AG09309 (cell line): ENCODE measurements at regions not wholly inside any gene's neighbourhood (a gene's known extent, or its start where the extent isn't known, plus 50 kb on each side); places are given as distances from the start of the nearest gene placed in this dataset.

ENCODE experiments used
- DNase-seq: peaks from one replicate; pipeline ENCODE4 v3.0.0-alpha.2; 2010; ENCODE audit warnings: low read depth
- H3K4me3 ChIP-seq: 2 replicates; pipeline ENCODE4 v1.5.1; 2011; ENCODE audit warnings: mild to moderate bottlenecking, low read depth, low read length, moderate library complexity; ENCODE audit not compliant: control insufficient read depth
- TF ChIP-seq, protein P1 (sequence below): IDR thresholded peaks from 2 replicates; pipeline ENCODE4 v1.5.1; 2011; ENCODE audit warnings: mild to moderate bottlenecking, low read depth, low read length, inconsistent platforms; ENCODE audit not compliant: insufficient read depth, control insufficient read depth; ENCODE audit errors: missing control alignments

DNA sequence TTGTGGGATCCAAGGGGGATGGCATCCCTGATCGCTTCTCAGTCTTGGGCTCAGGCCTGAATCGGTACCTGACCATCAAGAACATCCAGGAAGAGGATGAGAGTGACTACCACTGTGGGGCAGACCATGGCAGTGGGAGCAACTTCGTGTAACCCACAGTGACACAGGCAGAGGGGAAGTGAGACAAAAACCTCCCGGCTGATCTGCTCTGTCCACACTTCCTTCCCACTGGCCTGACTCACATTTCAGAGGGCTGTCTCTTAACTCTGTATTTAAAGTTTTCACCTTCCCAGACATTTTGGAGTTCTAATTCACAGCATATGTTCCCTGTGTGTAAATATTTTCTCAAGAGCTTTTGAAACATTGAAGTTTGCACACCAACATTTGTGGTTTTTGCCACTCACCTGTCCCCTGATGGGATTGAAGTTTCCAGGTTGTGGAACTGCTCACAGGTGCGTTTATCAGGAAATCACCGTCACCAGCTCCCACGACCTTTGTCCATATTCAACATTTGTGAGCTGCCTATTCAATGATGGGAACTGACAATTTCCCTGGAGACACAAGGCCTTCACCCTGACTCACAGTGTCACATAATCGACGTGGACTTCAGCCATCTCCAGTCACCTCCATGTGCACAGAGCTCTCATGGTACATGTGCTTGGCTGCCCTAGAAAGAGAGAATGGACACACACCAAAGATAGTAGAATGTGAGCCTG lies 99.2 kb downstream of the VPREB1 start:
- no peak for DNase-seq
- H3K4me3 ChIP-seq, result no peak overlapping the region
- TF ChIP-seq, protein P1, sequence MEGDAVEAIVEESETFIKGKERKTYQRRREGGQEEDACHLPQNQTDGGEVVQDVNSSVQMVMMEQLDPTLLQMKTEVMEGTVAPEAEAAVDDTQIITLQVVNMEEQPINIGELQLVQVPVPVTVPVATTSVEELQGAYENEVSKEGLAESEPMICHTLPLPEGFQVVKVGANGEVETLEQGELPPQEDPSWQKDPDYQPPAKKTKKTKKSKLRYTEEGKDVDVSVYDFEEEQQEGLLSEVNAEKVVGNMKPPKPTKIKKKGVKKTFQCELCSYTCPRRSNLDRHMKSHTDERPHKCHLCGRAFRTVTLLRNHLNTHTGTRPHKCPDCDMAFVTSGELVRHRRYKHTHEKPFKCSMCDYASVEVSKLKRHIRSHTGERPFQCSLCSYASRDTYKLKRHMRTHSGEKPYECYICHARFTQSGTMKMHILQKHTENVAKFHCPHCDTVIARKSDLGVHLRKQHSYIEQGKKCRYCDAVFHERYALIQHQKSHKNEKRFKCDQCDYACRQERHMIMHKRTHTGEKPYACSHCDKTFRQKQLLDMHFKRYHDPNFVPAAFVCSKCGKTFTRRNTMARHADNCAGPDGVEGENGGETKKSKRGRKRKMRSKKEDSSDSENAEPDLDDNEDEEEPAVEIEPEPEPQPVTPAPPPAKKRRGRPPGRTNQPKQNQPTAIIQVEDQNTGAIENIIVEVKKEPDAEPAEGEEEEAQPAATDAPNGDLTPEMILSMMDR, result no peak

DNA sequence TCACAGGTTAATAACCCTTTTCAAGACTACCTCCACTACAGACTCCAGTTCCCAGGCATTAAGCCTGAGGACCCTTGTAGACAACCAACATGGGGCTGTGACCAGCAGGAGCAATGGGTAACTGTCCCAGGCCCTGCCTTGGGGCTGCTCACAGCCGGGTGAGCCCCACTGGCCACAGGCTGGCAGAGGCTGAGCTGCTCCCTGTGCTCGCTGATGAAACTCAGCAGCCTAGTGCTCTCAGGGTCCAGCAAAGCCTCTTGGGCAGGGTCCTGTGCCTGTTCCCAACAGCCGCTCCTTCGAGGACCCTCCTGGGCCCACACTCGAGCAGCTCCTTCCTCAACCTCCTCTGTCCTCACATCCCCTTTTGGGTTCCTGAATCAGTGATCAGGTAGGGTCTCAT lies 99.8 kb downstream of the VPREB1 start:
- TF ChIP-seq, protein P1, result no peak
- H3K4me3 ChIP-seq, result no peak overlapping the region
- DNase-seq, result no peak

DNA sequence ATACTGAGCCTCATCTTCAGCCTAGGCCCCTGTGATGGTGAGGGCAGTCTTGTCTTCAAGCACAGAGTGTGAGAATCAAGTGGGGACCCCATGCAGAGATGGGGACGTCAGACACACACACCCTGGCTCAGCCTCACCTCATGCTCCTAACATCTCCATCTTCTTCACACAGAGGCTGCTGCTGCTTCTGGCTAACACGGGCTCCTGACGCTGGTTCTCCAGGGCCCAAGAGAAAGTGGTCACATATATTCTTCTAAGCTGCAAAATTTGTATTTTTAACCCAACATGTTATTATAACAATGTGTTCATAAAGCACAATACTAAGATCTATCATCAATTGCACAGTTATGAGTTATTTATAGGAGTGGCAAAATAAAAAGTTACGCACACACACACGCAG lies 101.2 kb downstream of the VPREB1 start:
- TF ChIP-seq, protein P1, result no peak
- H3K4me3 ChIP-seq, result no peak overlapping the region
- DNase-seq, result no peak

DNA sequence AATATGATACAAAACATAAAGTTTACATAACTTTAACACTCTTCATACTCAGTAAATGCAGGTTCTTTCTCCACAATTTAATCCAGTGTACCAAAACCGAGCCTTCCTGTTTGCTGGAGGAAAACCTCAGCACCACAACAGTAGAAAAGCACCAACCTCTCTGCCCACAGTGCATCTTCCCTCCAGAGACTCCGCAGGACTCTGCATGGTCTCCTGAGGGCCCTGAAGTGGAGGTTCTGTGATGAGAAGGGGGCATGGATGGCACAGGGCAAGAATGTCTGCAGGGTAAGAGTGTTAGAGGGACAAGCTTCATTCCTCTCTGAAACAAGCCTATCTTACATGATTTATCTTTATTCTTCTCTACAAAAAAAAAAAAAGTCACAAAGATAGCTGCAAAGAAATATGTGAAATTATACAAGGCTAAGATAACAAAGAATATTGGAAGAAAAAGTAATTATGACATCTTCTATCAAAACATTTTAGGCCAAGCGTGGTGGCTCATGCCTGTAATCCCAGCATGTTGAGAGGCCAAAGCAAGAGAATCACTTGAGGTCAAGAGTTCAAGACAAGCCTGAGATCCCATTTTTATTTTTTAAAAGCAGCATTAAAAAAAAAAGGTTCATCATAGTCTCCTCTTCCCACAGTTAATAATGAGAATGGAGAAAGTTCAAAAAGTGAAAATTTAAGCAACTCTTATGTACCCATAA lies 102.0 kb downstream of the VPREB1 start:
- no peak overlapping the region for H3K4me3 ChIP-seq
- TF ChIP-seq, protein P1, result no peak
- no peak for DNase-seq

DNA sequence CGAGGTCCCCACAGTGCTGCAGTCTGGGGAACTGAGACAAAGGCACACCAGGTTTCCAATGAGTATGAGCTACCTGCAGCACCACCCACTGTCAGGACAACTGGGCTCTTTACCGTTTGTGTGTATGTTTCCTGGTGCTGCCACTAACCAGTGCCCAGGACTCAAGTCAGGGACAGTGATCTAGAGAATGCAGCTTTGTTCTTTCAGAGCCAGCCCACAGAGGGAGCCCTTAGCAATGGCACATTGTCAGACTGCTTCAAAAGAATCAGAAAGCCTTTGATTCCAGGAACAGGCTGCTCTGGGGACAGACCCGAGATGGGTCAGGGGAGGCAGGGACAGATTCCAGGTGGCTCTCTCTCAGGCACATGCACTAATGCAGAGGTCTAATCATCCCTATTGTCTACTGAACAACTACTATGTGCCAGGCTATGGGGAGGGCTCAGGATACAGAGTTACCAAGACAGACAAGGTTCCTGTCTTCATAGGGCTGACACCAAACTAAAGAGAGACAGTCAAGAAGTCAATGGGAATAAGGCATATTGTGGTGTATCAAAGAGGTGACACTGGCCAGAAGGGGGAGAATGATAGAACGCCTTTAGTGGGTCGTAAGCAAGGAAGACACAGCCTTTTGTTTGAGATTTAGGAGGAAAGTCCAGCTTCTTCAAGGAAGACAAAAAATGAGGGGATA lies 103.7 kb downstream of the VPREB1 start:
- DNase-seq, result no peak
- TF ChIP-seq, protein P1, result peak; percentile 21
- H3K4me3 ChIP-seq, result no peak overlapping the region

DNA sequence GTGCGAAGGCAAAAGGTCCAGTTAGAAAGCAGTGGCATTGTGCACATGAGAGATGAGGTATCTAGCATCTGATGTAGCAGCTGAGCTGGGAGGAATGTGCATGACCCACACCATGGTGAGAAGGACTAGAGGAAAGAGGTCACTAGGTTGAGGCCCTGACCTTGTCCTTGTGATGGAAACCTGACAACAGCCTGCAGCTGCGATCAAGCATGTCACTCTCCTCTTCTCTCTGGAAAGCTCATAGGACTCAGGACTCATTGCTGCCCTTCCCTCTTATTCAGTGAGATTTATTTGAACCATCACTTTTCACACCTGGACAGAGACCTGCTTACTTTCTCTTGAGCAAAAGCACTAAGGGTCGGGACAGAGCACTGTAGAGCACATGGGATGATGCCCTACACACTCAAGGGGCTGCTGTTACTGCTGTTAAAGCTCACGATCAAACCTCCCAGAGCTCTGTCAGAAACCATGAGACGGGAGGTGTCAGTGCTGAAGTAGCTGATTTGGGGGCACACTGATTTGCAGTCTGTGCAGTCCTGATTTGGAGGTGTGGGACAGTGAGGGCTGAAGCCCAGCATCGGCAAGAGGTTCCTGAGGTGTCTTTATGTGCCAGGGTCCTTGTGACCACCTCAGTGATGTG lies 104.3 kb downstream of the VPREB1 start:
- no peak overlapping the region for H3K4me3 ChIP-seq
- no peak for DNase-seq
- TF ChIP-seq, protein P1, result no peak
